LoVo (cell line): ENCODE measurements at regions not wholly inside any gene's neighbourhood (a gene's known extent, or its start where the extent isn't known, plus 50 kb on each side); places are given as distances from the start of the nearest gene placed in this dataset.

ENCODE experiments used
- DNase-seq: peaks from one replicate; pipeline ENCODE4 v3.0.0-alpha.2; 2016; ENCODE audit warnings: low spot score

- DNase-seq = no peak
Observed at GRCh38 chr16:63239065-63239570, 1202.9 kb upstream of the CDH8 start.

GRCh38 chr16:63230421-63231040, 1194.3 kb upstream of the CDH8 start:
- no peak for DNase-seq

- DNase-seq = no peak
Observed at GRCh38 chr16:63228259-63228658, 1192.0 kb upstream of the CDH8 start.

GRCh38 chr16:63223851-63224250, 1187.6 kb upstream of the CDH8 start:
- DNase-seq = no peak

- no peak for DNase-seq
Observed at GRCh38 chr16:63216696-63217423, 1180.6 kb upstream of the CDH8 start.

GRCh38 chr16:63201851-63202250, 1165.6 kb upstream of the CDH8 start:
- DNase-seq = no peak

- DNase-seq = no peak
Observed at GRCh38 chr16:63200940-63201339, 1164.7 kb upstream of the CDH8 start.

- no peak for DNase-seq
Observed at GRCh38 chr16:63195336-63195735, 1159.1 kb upstream of the CDH8 start.

- DNase-seq = no peak
Observed at GRCh38 chr16:63192980-63193379, 1156.7 kb upstream of the CDH8 start.

- DNase-seq = peak; percentile 18
Observed at GRCh38 chr16:63188086-63188771, 1152.0 kb upstream of the CDH8 start.

- DNase-seq = no peak
Observed at GRCh38 chr16:63187638-63188037, 1151.4 kb upstream of the CDH8 start.

- no peak for DNase-seq
Observed at GRCh38 chr16:63185235-63185780, 1149.1 kb upstream of the CDH8 start.

- DNase-seq = no peak
Observed at GRCh38 chr16:63183743-63184142, 1147.5 kb upstream of the CDH8 start.

GRCh38 chr16:63175313-63175712, 1139.1 kb upstream of the CDH8 start:
- no peak for DNase-seq

GRCh38 chr16:63174801-63175200, 1138.6 kb upstream of the CDH8 start:
- DNase-seq = no peak

- DNase-seq = no peak
Observed at GRCh38 chr16:63171545-63171944, 1135.3 kb upstream of the CDH8 start.

- DNase-seq = no peak
Observed at GRCh38 chr16:63169100-63169499, 1132.9 kb upstream of the CDH8 start.

GRCh38 chr16:63157818-63158217, 1121.6 kb upstream of the CDH8 start:
- no peak for DNase-seq

GRCh38 chr16:63146251-63146650, 1110.0 kb upstream of the CDH8 start:
- no peak for DNase-seq

- no peak for DNase-seq
Observed at GRCh38 chr16:63145411-63145810, 1109.2 kb upstream of the CDH8 start.

GRCh38 chr16:63135069-63135468, 1098.8 kb upstream of the CDH8 start:
- DNase-seq = no peak

GRCh38 chr16:63131503-63131902, 1095.3 kb upstream of the CDH8 start:
- DNase-seq = no peak

- no peak for DNase-seq
Observed at GRCh38 chr16:63130942-63131341, 1094.7 kb upstream of the CDH8 start.
